HG02763 (cell line): ENCODE measurements at regions not wholly inside any gene's neighbourhood (a gene's known extent, or its start where the extent isn't known, plus 50 kb on each side); places are given as distances from the start of the nearest gene placed in this dataset.
"Not testable (repeated sequence)": the region's sequence is repeated elsewhere in the genome, so short reads cannot be mapped to it uniquely, and the experiment has no call there.

Experiments used
- ATAC-seq: cut with Tn5 transposase; IDR thresholded peaks from one replicate; pipeline ENCODE4 v1.9.1; 2021; ENCODE audit warnings: mild to moderate bottlenecking, moderate library complexity; ENCODE audit not compliant: unreplicated experiment

- no peak for ATAC-seq
These were observed 426.7 kb upstream of the PMFBP1 start for GRCh38 chr16:72598696-72599095.

GRCh38 chr16:72597938-72598337 is 426.0 kb upstream of the PMFBP1 start:
- ATAC-seq: no peak

- no peak for ATAC-seq
These were observed 424.4 kb upstream of the PMFBP1 start for GRCh38 chr16:72596373-72596772.

GRCh38 chr16:72590151-72590937 is 418.4 kb upstream of the PMFBP1 start:
- peak; percentile 81 for ATAC-seq

- ATAC-seq: no peak
These were observed 416.6 kb upstream of the PMFBP1 start for GRCh38 chr16:72588551-72588950.

GRCh38 chr16:72578061-72578460 is 406.1 kb upstream of the PMFBP1 start:
- ATAC-seq: not testable (repeated sequence)

- no peak for ATAC-seq
These were observed 404.2 kb upstream of the PMFBP1 start for GRCh38 chr16:72576189-72576588.

- ATAC-seq: no peak
These were observed 397.7 kb upstream of the PMFBP1 start for GRCh38 chr16:72569677-72570076.

- ATAC-seq: no peak
These were observed 396.5 kb upstream of the PMFBP1 start for GRCh38 chr16:72568502-72568901.

GRCh38 chr16:72566174-72566573 is 394.2 kb upstream of the PMFBP1 start:
- no peak for ATAC-seq

- ATAC-seq: no peak
These were observed 393.2 kb upstream of the PMFBP1 start for GRCh38 chr16:72565106-72565505.

- ATAC-seq: no peak
These were observed 388.7 kb upstream of the PMFBP1 start for GRCh38 chr16:72560617-72561016.

- no peak for ATAC-seq
These were observed 386.5 kb upstream of the PMFBP1 start for GRCh38 chr16:72558501-72558900.

- no peak for ATAC-seq
These were observed 383.0 kb upstream of the PMFBP1 start for GRCh38 chr16:72554935-72555334.

GRCh38 chr16:72552654-72553053 is 380.7 kb upstream of the PMFBP1 start:
- no peak for ATAC-seq

- no peak for ATAC-seq
These were observed 379.7 kb upstream of the PMFBP1 start for GRCh38 chr16:72551649-72552048.

- ATAC-seq: no peak
These were observed 377.9 kb upstream of the PMFBP1 start for GRCh38 chr16:72549878-72550277.

GRCh38 chr16:72542102-72542501 is 370.1 kb upstream of the PMFBP1 start:
- no peak for ATAC-seq

GRCh38 chr16:72537664-72538063 is 365.7 kb upstream of the PMFBP1 start:
- ATAC-seq: no peak

- no peak for ATAC-seq
These were observed 364.9 kb upstream of the PMFBP1 start for GRCh38 chr16:72536723-72537435.

- no peak for ATAC-seq
These were observed 361.0 kb upstream of the PMFBP1 start for GRCh38 chr16:72532906-72533410.

- no peak for ATAC-seq
These were observed 358.5 kb upstream of the PMFBP1 start for GRCh38 chr16:72530434-72530833.
